ENCODE measurements at regions not wholly inside any gene's neighbourhood (a gene's known extent, or its start where the extent isn't known, plus 50 kb on each side); places are given as distances from the start of the nearest gene placed in this dataset.
"Not testable (repeated sequence)": the region's sequence is repeated elsewhere in the genome, so short reads cannot be mapped to it uniquely, and the experiment has no call there.

GRCh38 chr2:138298900-138299299 is 202.7 kb upstream of the SPOPL start:
- Mint-ChIP-seq H3K9me3 (no peaks in the 10 kb centered on the region), H3K36me3 (ENCODE audit: low read depth) (no peaks in the 10 kb centered on the region)
- TF ChIP-seq CTCF (IDR thresholded peaks at IDR 0.05; ENCODE audit: unreplicated experiment in 3 of 3): no peak

GRCh38 chr2:138306626-138307025 is 194.9 kb upstream of the SPOPL start:
- no peaks in the 10 kb centered on the region for H3K4me1 Mint-ChIP-seq
- H3K36me3 Mint-ChIP-seq (ENCODE audit: low read depth): no peaks in the 10 kb centered on the region
- TF ChIP-seq CTCF (IDR thresholded peaks at IDR 0.05; ENCODE audit: unreplicated experiment in 3 of 3): no peak
- no peak overlapping the region for H3K27ac Mint-ChIP-seq
- no peaks in the 10 kb centered on the region for H3K27me3 Mint-ChIP-seq (ENCODE audit: low read depth)
- H3K4me3 Mint-ChIP-seq: no peak overlapping the region
- H3K9me3 Mint-ChIP-seq: no peaks in the 10 kb centered on the region

More at GRCh38 chr2:138298900-138299299, 202.7 kb upstream of the SPOPL start:
- H3K4me3 Mint-ChIP-seq: no peak overlapping the region
- peak overlapping the region in 1 of 3 experiments; percentile 2 for H3K27ac Mint-ChIP-seq
- no peaks in the 10 kb centered on the region for H3K4me1 Mint-ChIP-seq
- H3K27me3 Mint-ChIP-seq (ENCODE audit: low read depth): no peaks in the 10 kb centered on the region

GRCh38 chr2:138307099-138307498 is 194.5 kb upstream of the SPOPL start:
- no peaks in the 10 kb centered on the region for H3K9me3 Mint-ChIP-seq
- H3K4me3 Mint-ChIP-seq: no peak overlapping the region
- H3K27ac Mint-ChIP-seq: no peak overlapping the region
- no peaks in the 10 kb centered on the region for H3K27me3 Mint-ChIP-seq (ENCODE audit: low read depth)
- H3K36me3 Mint-ChIP-seq (ENCODE audit: low read depth): no peaks in the 10 kb centered on the region
- TF ChIP-seq CTCF (IDR thresholded peaks at IDR 0.05; ENCODE audit: unreplicated experiment in 3 of 3): no peak
- H3K4me1 Mint-ChIP-seq: no peaks in the 10 kb centered on the region

- Mint-ChIP-seq H3K27ac (no peak overlapping the region), H3K9me3 (peaks cover 4% of the 10 kb centered on the region), H3K27me3 (ENCODE audit: low read depth) (no peaks in the 10 kb centered on the region), H3K4me1 (no peaks in the 10 kb centered on the region), H3K36me3 (ENCODE audit: low read depth) (no peaks in the 10 kb centered on the region), H3K4me3 (no peak overlapping the region)
- no peak for TF ChIP-seq CTCF (IDR thresholded peaks at IDR 0.05; ENCODE audit: unreplicated experiment in 3 of 3)
These were observed 191.8 kb upstream of the SPOPL start for GRCh38 chr2:138309760-138310159.

- Mint-ChIP-seq H3K36me3 (ENCODE audit: low read depth) (peaks cover 6% of the 10 kb centered on the region), H3K27ac (no peak overlapping the region), H3K9me3 (peaks cover 4% of the 10 kb centered on the region), H3K4me1 (no peaks in the 10 kb centered on the region), H3K4me3 (no peak overlapping the region), H3K27me3 (ENCODE audit: low read depth) (no peaks in the 10 kb centered on the region)
- no peak for TF ChIP-seq CTCF (IDR thresholded peaks at IDR 0.05; ENCODE audit: unreplicated experiment in 3 of 3)
These were observed 189.5 kb upstream of the SPOPL start for GRCh38 chr2:138312061-138312460.

GRCh38 chr2:138315619-138316018 is 186.0 kb upstream of the SPOPL start:
- H3K27ac Mint-ChIP-seq; H3K27me3 Mint-ChIP-seq (ENCODE audit: low read depth); H3K9me3 Mint-ChIP-seq; H3K4me3 Mint-ChIP-seq; H3K36me3 Mint-ChIP-seq (ENCODE audit: low read depth); H3K4me1 Mint-ChIP-seq: not testable (repeated sequence)

Measured in nephron (organoid).